WTC11 (cell line): ENCODE measurements at regions not wholly inside any gene's neighbourhood (a gene's known extent, or its start where the extent isn't known, plus 50 kb on each side); places are given as distances from the start of the nearest gene placed in this dataset.

Experiments used
- ATF2 ChIP-seq: sonication (generic); formaldehyde crosslinking; IDR thresholded peaks from 2 replicates; pipeline ENCODE4 v1.8.1; 2022; ENCODE audit warnings: low read depth, missing genetic modification reagents, borderline replicate concordance
- ATF6 ChIP-seq: sonication (generic); formaldehyde crosslinking; IDR thresholded peaks from 2 replicates; pipeline ENCODE4 v1.8.1; 2023; ENCODE audit warnings: mild to moderate bottlenecking, missing genetic modification reagents
- CREM ChIP-seq: sonication (generic); formaldehyde crosslinking; IDR thresholded peaks from 2 replicates; pipeline ENCODE4 v1.8.1; 2022; ENCODE audit warnings: mild to moderate bottlenecking, missing genetic modification reagents, moderate library complexity
- CTCF ChIP-seq: fragments of 200-600 bp; IDR thresholded peaks from 2 replicates; pipeline ENCODE4 v1.8.0; 2022; ENCODE audit warnings: antibody characterized with exemption
- E2F4 ChIP-seq: sonication (generic); formaldehyde crosslinking; IDR thresholded peaks from 2 replicates; pipeline ENCODE4 v1.8.1; 2022; ENCODE audit warnings: low read depth, mild to moderate bottlenecking, moderate library complexity, missing genetic modification reagents, borderline replicate concordance
- FOXP4 ChIP-seq: sonication (generic); formaldehyde crosslinking; IDR thresholded peaks from 2 replicates; pipeline ENCODE4 v1.8.0; 2022; ENCODE audit warnings: mild to moderate bottlenecking, missing genetic modification reagents
- MAX ChIP-seq: sonication (generic); formaldehyde crosslinking; IDR thresholded peaks from 2 replicates; pipeline ENCODE4 v1.8.0; 2022; ENCODE audit warnings: mild to moderate bottlenecking, missing genetic modification reagents
- NR3C1 ChIP-seq: sonication (generic); formaldehyde crosslinking; conservative IDR thresholded peaks from 2 replicates; pipeline ENCODE4 v1.8.1; 2023; ENCODE audit warnings: low read depth, mild to moderate bottlenecking, missing genetic modification reagents
- PRDM15 ChIP-seq: sonication (generic); formaldehyde crosslinking; IDR thresholded peaks from 2 replicates; pipeline ENCODE4 v1.8.0; 2022; ENCODE audit warnings: missing genetic modification reagents
- STAT6 ChIP-seq: sonication (generic); formaldehyde crosslinking; conservative IDR thresholded peaks from 2 replicates; pipeline ENCODE4 v1.8.1; 2023; ENCODE audit warnings: mild to moderate bottlenecking, low read depth, missing genetic modification reagents, moderate library complexity
- TEAD4 ChIP-seq: sonication (generic); formaldehyde crosslinking; IDR thresholded peaks from 2 replicates; pipeline ENCODE4 v1.8.0; 2022; ENCODE audit warnings: mild to moderate bottlenecking, missing genetic modification reagents
- ZNF121 ChIP-seq: sonication (generic); formaldehyde crosslinking; IDR thresholded peaks from 2 replicates; pipeline ENCODE4 v1.8.0; 2023; ENCODE audit warnings: missing genetic modification reagents
- ZNF512 ChIP-seq: sonication (generic); formaldehyde crosslinking; IDR thresholded peaks from 2 replicates; pipeline ENCODE4 v1.8.1; 2022; ENCODE audit warnings: missing genetic modification reagents, borderline replicate concordance

GRCh38 chr7:28879105-28879504 lies 79.0 kb downstream of the TRIL start:
- TF ChIP-seq CTCF (no peak), E2F4 (CRISPR knock-in tag) (no peak), FOXP4 (CRISPR knock-in tag) (no peak), CREM (no peak), MAX (CRISPR knock-in tag) (no peak), ATF6 (CRISPR knock-in tag) (no peak), ZNF512 (CRISPR knock-in tag) (no peak), ZNF121 (CRISPR knock-in tag) (no peak), TEAD4 (CRISPR knock-in tag) (no peak), PRDM15 (CRISPR knock-in tag) (no peak), ATF2 (CRISPR knock-in tag) (no peak), STAT6 (CRISPR knock-in tag) (no peak), NR3C1 (CRISPR knock-in tag) (no peak)
